Stromal cell of bone marrow (primary cell): ENCODE measurements at regions not wholly inside any gene's neighbourhood (a gene's known extent, or its start where the extent isn't known, plus 50 kb on each side); places are given as distances from the start of the nearest gene placed in this dataset.

Experiments used
- DNase-seq: peaks from one replicate; pipeline ENCODE4 v3.0.0-alpha.2; 2012; ENCODE audit warnings: low read depth

DNA sequence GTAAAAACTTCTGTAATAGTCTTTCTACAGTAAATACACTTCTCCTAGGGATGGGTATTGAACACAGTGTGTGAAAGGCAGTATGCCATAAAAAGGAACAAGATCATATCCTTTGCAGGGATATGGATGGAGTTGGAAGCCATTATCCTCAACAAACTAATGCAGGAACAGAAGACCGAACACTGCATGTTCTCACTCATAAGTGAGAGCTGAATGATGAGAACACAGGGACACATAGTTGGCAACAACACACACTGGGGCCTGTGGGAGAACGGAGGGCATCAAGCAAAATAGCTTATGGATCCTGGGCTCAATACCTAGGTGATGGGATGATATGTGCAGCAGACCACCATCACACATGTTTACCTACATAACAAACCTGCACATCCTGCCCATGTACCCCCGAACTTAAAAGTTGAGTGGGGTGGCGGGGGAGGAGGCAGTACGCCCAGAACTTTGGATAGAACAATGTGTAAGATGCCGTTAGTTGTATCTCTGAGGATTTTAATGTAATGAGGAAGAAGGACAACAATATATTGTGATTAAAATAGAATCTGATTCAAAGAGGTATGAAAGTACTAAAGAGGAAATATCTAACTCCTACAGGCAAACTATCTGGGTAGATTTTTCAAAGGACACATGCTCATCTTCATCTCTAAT lies 183.2 kb downstream of the NDFIP2 start:
- DNase-seq: no peak

DNA sequence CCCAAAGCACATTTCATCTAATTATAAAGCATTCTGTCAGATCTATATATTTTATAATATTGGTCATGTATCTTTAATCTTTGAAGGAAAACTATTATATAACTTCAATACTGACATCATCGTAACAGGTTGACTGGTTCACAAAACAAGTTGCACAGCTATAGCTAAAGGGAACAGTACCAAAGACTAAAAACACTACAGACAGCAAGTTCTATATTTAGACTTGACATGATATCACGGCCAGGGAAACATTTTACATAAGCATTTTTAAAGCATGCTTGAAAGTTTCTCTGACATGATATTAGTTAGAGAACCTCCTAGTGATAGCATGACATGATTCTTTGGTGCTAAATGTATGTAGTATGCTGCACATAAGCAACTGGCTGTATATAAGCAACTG lies 182.5 kb downstream of the NDFIP2 start:
- no peak for DNase-seq

DNA sequence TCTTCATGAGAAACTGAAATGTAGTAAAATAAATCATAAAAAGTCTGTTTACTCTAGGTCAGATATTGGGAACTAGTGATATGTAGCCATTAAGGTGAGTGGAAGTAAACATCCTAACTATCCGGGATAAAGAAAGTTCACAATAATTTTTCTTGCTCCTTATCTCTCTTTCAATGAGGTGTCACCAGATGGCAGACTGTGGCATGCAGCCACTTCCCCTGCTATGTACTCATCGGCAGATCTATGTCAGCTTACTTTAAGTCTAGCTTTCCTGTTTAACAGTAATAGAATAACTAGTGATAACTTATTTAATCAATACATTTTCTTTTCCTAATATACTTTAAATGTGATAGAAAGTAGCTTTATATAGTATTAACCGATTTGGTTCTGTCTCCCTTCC lies 181.9 kb downstream of the NDFIP2 start:
- no peak for DNase-seq

DNA sequence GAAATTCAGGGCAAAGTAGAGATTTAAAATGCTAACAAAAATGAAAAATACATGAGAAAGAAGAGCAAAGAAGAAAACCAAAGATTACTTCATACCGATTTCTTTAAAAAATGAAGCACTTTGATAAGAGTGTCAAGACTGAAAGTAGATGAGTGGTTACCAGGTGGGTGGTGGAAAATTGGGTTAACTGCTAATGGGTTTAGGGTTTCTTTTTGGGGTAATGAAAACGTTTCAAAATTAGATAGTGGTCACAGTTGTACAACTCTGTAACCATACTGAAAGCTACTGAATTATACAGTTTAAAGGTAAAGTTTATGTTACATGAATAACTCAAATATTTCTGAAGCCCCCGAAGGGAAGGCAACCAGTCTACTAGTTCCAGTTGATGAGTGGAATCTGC lies 179.4 kb downstream of the NDFIP2 start:
- no peak for DNase-seq

DNA sequence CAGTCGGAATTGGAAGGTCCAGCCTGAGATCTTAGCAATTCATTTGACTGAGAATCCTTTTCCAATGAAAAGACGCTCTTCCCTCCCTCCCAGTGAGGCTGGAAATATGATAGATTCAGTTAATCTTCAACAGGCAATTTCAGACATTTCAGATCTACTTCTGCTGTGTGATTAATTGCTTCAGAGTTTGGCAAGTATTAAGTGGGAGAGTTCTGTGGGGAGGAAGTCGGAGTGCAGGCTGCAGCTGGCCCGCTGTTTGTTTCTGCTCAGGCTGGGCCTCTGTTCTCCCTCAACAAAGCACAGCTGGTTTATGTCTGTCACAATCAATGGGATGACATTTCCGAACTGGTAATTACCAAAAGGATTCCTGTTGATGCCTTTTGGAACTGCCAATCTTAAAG lies 178.2 kb downstream of the NDFIP2 start:
- no peak for DNase-seq

DNA sequence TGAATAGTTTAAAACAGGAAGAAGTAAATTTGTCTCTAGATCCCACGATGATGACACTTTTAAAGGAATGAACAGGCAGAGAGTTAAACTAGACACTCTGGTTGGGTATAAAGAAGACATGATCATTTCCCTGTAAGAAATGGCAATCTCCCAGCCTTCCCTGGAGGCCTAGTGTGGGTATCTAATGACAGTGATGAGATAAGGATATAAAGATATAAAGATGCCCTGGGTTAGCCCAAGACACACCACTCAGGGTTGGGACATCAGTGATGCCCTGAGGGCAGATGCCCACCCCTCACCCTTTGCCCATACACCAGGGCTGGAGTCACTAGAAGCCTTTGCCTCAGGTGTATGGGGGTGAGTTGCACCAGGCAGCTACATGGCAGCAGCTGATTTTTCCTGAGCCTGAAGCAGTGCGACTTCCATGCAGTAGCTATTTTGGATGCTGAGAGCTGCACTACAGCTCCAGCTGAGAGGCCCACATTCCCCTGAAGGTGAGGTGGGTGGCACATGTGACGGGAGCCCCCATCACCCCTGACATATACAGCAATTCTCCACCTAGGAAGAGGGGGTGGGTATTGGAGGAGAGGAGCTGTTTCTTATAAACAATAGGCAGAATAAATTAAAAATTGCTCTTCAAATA lies 177.5 kb downstream of the NDFIP2 start:
- no peak for DNase-seq

DNA sequence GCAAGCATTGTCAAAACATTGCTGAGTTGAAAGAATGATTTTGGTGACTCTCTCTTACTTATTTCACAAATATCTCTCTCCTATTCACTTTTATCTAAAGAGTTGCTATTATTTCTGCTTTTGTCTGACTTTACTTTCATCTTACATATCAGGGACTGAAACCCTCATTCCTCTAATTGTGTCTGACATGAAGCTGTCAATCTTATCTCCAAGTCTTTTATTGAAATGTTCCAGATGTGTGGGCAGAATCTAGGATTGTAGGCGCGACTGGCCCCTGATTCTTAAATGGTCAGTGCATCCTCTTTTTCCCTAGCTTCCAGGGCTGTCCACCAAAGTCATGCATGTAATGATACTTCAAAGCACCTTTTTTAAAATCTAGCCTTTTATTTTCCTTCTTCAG lies 174.6 kb downstream of the NDFIP2 start:
- DNase-seq: no peak

DNA sequence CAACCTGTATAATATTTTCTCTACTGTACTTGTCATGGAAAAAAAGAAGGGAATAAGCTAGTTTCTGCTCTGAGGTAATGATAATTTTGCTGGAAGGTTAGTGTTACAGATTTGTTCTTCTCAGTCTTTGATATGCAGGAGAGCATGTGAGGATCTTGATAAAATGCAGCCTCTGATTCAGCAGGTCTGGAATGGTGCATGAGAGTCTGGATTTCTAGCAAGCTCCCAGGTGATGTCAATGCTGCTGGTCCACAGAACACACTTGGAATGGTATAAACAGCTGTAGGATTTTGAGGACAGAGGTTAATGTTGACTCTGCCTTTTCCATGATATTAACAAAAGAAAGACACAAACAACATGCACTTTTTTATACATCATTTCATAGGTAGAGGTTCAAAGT lies 173.6 kb downstream of the NDFIP2 start:
- no peak for DNase-seq

DNA sequence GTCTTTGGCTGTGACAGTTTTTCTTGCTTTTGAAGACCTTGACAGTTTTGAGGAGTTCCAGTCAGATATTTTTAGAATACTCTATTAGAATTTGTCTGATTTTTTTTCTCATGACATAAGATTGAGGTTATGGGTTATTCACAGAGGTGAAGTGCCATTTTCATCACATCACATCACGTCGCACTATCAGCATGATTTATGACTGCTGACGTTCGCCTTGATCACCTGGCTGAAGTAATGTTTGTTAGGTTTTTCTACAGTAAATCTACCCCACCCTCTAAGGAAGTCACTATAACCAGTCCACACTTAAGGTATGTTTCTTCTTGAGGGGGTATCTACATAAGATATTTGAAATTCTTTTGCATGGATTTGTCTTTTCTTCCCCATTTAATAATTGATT lies 169.7 kb downstream of the NDFIP2 start:
- no peak for DNase-seq

DNA sequence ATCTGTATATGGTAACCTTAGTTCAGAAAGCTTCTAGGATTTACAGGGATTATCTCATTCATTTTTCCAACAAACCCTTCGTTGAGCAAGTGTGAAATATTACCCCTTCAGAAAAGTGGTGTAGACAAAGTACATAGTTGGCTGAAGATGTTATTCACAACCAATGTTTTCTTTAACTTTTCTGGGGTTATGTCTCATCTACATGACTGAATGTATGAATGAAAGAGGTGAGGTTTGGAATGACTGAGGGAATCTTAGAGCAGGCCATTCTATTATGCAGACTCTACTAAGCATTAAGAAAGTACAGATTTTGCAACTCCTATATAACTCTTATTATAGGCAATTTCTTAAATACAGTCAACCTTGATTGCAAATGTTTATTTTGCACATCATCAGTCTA lies 167.2 kb downstream of the NDFIP2 start:
- DNase-seq: no peak

DNA sequence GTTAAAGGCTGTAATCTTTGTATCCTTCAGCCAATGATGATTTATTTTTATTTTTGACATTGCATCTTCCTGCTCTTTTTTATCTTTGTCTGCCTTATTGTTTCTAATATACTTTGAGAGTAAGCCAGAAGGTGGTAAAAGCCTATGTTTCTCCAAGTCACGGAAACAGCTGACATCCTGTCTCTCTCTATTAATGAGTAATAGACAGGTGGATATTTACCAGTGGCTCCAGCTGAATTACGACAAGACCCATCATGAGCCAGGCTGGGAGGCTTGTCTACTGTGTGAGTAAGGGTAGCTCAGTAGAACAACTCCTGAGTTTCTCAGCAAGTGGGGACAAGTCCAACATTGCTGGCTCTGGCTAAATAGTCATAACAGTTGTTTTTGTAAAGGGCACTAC lies 166.6 kb downstream of the NDFIP2 start:
- DNase-seq: no peak

DNA sequence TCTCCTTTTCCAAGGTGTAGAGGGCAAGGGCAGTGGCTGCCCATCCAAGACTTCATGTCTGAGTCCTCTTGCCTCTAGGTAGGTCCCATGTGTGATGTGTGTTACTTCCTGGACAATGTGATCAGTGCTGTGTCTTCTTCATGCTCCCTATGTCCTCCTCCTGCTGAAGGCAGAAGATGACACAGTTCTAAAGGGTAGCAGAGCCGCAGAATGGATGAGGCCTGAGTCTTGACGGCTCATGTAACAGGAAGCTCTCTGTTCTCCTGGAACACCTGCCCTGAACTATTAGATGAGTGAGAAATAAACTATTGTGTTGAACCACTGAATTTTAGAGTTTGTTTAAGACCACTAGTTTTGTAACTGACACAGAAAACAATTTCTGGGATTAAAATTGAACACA lies 165.9 kb downstream of the NDFIP2 start:
- DNase-seq: no peak

DNA sequence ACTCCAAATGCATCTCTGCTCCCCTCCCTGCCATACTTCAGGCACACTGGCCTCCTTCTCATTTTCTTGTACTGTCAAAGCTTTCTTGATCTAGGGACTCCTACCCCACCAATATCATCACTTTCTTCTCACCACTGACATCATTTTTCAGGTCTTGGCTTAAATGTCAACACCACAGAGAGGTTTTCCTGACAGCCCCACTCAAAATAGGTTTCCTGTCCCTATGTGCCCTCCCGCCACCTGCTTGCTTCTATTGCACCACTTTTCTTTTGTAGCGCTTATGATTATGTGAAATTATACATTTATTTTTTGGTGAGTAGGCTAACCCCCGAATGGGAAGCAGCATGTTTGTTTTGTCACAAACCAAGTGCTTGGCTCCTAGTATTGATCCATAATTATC lies 164.6 kb downstream of the NDFIP2 start:
- no peak for DNase-seq

DNA sequence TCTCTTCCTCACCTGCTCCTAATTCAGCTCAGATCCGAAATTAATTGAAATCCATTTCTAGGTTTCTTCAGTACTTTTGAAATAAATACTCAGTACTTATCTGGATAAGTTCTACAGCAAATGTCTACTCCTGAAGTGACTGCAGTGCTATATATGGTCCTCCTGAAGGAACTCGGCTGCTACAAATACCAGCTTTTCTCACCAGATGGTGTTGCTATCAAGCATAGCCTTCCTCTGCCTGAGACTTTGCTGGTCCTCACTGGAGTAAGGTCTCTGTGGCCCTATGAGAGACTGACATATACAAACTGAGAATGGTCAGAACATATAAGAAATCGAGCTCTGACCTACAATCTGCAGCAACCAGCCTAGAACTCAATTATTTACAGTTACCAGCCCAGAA lies 161.6 kb downstream of the NDFIP2 start:
- no peak for DNase-seq

DNA sequence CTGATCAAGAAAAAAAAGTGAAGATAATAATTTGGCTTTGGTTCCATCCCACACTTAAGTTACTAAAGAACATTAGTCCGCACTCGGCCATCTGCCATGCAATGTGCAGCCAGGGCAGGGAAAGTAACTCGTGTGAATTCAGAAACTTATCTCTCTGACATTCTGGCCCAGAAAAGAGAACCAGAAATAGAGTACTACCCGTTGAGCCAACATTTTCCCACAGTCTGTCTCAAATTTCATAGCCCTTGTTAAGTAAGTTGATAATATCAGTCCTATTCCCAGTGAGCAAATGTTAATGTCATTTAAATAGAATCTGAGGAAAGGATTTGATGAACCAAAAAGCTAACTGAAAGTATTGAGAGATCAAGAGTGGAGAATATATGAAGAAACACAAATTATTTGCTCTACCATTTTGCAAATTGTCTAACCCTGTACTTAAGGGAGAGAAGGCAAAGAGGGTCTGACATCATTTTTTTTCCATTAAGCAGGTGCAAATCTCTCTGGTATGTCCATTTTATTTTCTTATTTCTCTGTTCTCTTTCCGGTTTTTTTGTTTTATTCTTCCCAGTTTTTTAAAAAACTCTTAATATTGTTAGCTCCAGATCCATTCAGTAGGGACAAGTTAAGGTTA lies 156.3 kb downstream of the NDFIP2 start:
- DNase-seq: no peak

DNA sequence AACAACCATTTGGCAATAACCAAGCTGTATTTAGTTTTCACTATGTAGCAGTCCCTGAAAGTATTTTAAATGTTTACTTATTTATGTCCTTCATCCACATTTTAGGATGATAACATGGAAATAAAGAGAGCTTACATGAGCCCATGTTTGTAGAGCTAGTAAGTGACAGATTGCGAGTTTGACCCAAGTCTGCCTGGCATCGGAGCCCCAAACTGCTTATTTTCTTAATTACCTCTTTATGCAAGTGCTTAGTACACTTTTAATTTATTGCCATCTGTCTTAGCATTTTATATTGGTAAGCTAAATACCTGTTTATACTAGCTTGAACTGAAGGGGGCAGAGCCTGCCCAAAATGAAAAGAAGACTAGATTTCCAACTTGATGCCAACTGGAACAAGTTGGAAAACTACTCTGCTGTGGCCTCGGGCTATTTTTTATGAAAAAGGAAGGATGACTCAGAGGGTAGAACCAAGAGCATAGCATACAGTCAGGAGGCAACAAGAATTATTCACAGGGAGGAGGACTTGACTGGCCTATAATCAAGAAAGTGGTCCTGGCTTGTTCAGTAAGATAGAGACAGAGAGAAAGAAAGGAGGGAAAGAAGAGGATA lies 150.2 kb downstream of the NDFIP2 start:
- peak; percentile 79 for DNase-seq

DNA sequence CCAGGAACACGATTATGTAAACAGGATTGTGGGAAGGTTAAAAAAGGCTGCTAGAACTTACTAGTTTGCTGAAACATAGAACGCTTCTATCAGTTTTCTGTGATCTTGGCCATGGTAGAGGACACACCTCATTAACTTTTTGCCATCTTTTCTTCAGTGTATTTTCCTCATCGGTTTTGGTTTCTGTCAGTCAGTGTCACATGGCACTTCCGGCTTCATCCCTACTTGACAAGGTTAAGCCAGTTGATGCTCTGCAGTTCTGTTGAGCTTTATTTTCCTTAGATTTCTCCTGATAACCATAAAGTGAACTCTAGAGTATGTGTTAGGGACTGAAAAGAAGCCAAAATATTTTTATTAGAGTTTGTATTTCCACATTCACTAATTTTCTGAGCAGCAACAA lies 147.5 kb downstream of the NDFIP2 start:
- no peak for DNase-seq

DNA sequence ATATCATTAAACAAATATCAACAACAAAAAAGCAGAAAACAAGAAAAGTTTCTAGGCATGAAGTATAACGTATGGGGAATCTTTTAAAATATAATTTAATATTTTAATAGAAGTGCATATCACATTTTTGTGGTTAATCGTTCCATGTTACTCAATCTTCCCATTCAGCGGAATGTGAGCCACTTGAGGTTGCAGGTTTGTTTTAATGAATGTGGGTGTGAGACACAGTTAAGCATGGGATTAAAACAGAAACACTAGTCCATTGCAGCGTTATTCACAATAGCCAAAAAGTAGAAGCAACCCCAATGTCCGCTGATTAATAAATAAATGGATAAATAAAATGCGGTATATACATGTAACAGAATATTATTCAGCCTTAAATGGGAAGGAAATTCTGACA lies 146.0 kb downstream of the NDFIP2 start:
- no peak for DNase-seq

DNA sequence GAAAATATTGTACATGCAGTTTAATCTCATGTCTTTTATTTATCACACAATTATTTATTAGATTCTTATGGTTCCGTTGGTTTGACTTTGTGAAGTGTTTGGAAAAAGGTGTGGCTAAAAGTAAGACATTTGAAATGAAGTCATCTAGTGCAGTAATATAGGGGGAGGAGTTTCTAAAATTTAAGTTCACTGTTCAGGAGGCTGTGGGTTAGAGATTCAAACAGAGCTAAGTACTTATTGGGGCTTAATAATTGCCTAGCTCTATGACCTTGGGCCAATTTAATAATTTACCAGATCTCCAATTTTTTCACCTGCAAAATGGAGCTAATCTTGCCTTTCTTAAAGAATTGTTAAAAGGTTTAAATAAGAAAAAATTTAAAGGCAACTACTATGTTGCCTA lies 144.6 kb downstream of the NDFIP2 start:
- no peak for DNase-seq

DNA sequence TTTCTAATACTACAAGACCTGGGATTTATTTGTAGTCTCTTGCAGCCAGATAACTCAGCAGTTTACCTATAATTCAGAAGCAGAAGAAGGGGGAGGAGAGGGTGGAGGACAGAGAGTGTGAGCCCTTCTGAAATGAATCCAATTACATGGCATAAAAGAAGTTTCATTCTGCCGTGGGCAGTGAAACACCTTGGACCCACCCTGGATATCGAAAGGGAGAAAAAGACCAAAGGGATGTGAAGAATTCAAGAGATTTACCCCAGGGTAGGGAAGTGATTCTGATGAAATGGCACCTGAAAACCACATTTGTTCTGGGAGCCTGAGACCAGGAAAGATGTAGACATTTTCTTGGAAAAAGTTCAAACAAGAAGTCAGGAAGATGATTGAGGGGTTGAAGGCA lies 140.9 kb downstream of the NDFIP2 start:
- DNase-seq: no peak

DNA sequence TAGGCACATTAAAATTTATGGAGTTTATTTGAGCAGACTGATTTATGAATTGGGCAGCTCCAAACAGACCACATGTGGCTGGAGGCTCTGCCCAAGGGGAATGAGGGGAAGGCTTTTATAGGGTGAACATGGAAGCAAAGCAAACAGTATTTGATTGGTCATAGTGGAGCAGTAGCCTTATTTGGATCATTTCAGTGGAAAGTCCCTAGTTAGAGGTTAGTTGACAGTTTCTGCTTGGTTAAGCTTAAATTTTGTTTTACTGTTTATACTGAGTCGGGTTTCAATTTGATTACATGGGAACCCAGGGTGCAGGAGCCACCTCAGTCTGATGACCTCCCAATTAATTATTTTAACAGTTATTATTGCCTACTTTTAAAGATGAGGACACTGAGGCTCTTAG lies 140.5 kb downstream of the NDFIP2 start:
- DNase-seq: no peak

DNA sequence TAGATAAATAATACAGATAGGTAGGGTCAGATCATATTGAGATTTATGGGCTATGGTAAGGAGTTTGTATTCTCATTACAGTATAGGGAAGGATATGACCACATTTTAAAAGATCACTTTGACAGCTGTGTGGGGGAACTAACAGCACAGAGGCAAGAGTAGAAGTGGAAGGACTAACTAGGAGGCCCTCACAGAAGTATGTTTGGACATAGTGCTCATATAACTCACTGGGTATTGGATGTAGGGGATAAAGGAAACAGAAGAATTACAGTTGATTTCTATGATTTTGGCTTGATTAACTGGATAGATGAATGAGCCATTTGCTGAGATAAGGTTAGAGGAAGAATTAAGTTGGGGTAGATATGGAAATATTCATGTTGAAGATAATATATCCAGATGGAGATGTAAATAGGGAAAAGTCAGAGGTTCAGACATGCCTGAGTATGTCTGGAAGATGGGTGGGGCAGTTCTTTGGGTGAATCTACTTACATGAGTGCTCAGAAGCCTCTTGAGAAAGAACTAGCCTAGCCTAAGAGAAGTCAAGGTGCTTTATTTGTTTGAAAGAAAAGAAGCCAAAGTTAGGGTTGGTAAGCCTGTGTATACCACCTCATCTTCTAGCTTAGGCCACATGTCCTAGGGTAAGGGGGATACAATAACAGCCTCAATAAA lies 133.4 kb downstream of the NDFIP2 start:
- no peak for DNase-seq

DNA sequence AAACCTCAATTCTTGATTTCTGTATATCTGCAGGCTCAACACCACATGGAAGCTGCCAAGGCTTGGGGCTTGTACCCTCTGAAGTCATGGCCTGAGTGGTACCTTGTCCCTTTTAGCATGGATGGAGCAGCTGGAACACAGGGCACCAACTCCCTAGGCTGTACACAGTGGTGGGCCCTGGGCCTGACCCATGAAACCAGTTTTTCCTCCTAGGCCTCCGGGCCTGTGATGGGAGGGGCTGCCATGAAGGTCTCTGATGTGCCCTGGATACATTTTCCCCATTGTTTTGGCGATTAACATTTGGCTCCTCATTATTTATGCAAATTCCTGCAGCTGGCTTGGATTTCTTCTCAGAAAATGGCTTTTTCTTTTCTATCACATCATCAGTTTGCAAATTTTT lies 131.6 kb downstream of the NDFIP2 start:
- DNase-seq: no peak
